ENCODE measurements at regions not wholly inside any gene's neighbourhood (a gene's known extent, or its start where the extent isn't known, plus 50 kb on each side); places are given as distances from the start of the nearest gene placed in this dataset.

- H2BK12ac ChIP-seq (ENCODE audit: low read depth, low read length), result no peak overlapping the region
- H2AFZ ChIP-seq (ENCODE audit: low read length), result peak overlapping the region; percentile 48; the same call in 1 of the 2 replicates
- H3K18ac ChIP-seq (ENCODE audit: extremely low read depth, low read length), result no peak overlapping the region; the same call in 1 of the 2 replicates
- H3K4ac ChIP-seq (replicated peaks; ENCODE audit: insufficient read length, low read depth, low read length), result no peak overlapping the region
- H3K36me3 ChIP-seq (ENCODE audit: control insufficient read depth in 2 of 4, insufficient read depth in 4 of 4, low read length in 3 of 4), result no peaks in the 10 kb centered on the region
- H3K4me1 ChIP-seq (replicated peaks in 1 of 4; ENCODE audit: control insufficient read depth in 3 of 4, insufficient read depth in 4 of 4, low read length in 3 of 4), result no peaks in the 10 kb centered on the region
- no peak overlapping the region for H4K91ac ChIP-seq (replicated peaks; ENCODE audit: insufficient read length, low read length)
- ChIA-PET POLR2A (ENCODE audit: partially characterized antibody) (interaction anchor here (1.4 kb wide), 1 partner anchor 64 kb away, joined by 3 read pairs; the partner anchor contains the start of gene EIF2S2), CTCF (ENCODE audit: partially characterized antibody) (interaction anchor here (1.2 to 1.5 kb wide), 3 partner anchors 7 to 79 kb away, joined by 3 to 4 read pairs (median 4); no protein-coding TSS in a partner anchor)
- no peak overlapping the region for H4K8ac ChIP-seq (ENCODE audit: extremely low read depth, insufficient read depth, low read length)
- H2AK5ac ChIP-seq (ENCODE audit: low read depth, low read length), result no peak overlapping the region
- no peak for TF ChIP-seq CHD1 (IDR thresholded peaks at IDR 0.05; ENCODE audit: low read depth, low read length)
- TF ChIP-seq BRCA1 (IDR thresholded peaks at IDR 0.05; ENCODE audit: low read depth, low read length), result no peak
- TF ChIP-seq HDAC2 (IDR thresholded peaks at IDR 0.05; ENCODE audit: borderline replicate concordance in 1 of 2, low read depth in 2 of 2, low read length in 2 of 2), result no peak
- no peak for TF ChIP-seq TAF7 (optimal IDR thresholded peaks at IDR 0.05; ENCODE audit: borderline replicate concordance, low read depth, low read length)
- no peak for TF ChIP-seq CBX8 (IDR thresholded peaks at IDR 0.05; ENCODE audit: borderline replicate concordance, low read depth, low read length)
- TF ChIP-seq, protein P1, sequence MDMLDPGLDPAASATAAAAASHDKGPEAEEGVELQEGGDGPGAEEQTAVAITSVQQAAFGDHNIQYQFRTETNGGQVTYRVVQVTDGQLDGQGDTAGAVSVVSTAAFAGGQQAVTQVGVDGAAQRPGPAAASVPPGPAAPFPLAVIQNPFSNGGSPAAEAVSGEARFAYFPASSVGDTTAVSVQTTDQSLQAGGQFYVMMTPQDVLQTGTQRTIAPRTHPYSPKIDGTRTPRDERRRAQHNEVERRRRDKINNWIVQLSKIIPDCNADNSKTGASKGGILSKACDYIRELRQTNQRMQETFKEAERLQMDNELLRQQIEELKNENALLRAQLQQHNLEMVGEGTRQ (IDR thresholded peaks at IDR 0.05; ENCODE audit: low read length), result no peak
- no peak for TF ChIP-seq BACH1 (IDR thresholded peaks at IDR 0.05; ENCODE audit: low read length)
- no peak for TF ChIP-seq JUN (IDR thresholded peaks at IDR 0.05; ENCODE audit: low read depth, low read length)
- TF ChIP-seq GABPA (IDR thresholded peaks at IDR 0.05; ENCODE audit: borderline replicate concordance, insufficient read depth, low read length), result no peak
- H3K79me2 ChIP-seq (ENCODE audit: control insufficient read depth in 1 of 2, insufficient read depth in 2 of 2, low read length in 2 of 2), result no peaks in the 10 kb centered on the region
- H2BK120ac ChIP-seq (replicated peaks; ENCODE audit: low read depth, low read length), result no peak overlapping the region
- H3K79me1 ChIP-seq (ENCODE audit: low read depth, low read length), result no peaks in the 10 kb centered on the region
- no peaks in the 10 kb centered on the region for H3K27me3 ChIP-seq (replicated peaks in 1 of 4; ENCODE audit: control insufficient read depth in 3 of 4, extremely low read depth in 1 of 4, insufficient read depth in 3 of 4, low read length in 3 of 4)
- no peak overlapping the region for H4K5ac ChIP-seq (ENCODE audit: insufficient read length, low read depth, low read length)
- no peak overlapping the region for H3K14ac ChIP-seq (ENCODE audit: insufficient read length)
- WGBS, 2 experiments (ENCODE audit: extremely low coverage in 1 of 2, insufficient coverage in 1 of 2, insufficient read length in 1 of 2, insufficient replicate concordance in 2 of 2, low coverage in 1 of 2, low lambda C conversion rate in 2 of 2, missing lambda C conversion rate in 1 of 2), result 84% methylated on average over 3 of the region's 6 CpGs; no CpG with 5 or more reads in 1 of the 2 experiments
- FAIRE-seq, result no peak
- no peak overlapping the region for H3K23ac ChIP-seq (ENCODE audit: insufficient read length)
- no peak overlapping the region for H2BK5ac ChIP-seq (ENCODE audit: low read depth, low read length)
- no peak overlapping the region for H3K9ac ChIP-seq (replicated peaks in 1 of 4; ENCODE audit: extremely low read depth in 1 of 4, low read depth in 3 of 4, low read length in 3 of 4)
- no peak overlapping the region for H2BK20ac ChIP-seq (ENCODE audit: low read length)
- H3K4me3 ChIP-seq (ENCODE audit: extremely low read depth in 1 of 4, insufficient read depth in 2 of 4, low read depth in 3 of 4, low read length in 4 of 4), result no peak overlapping the region
- no peak overlapping the region for H3K4me2 ChIP-seq (ENCODE audit: insufficient read depth in 1 of 2, low read depth in 2 of 2, low read length in 2 of 2)
- no peaks in the 10 kb centered on the region for H4K20me1 ChIP-seq (replicated peaks in 1 of 2; ENCODE audit: control insufficient read depth in 1 of 2, insufficient read depth in 2 of 2, low read length in 2 of 2)
- H3K27ac ChIP-seq (ENCODE audit: low read depth, low read length), result no peak overlapping the region
- no peak overlapping the region for H3K56ac ChIP-seq (replicated peaks; ENCODE audit: insufficient read length, low read depth, low read length)
- H2BK15ac ChIP-seq (ENCODE audit: low read length), result no peak overlapping the region
- no peak for DNase-seq (ENCODE audit: low read depth in 1 of 2, low spot score in 2 of 2)
- no peaks in the 10 kb centered on the region for H3K9me3 ChIP-seq (ENCODE audit: insufficient read depth in 2 of 2, low read depth in 1 of 2, low read length in 1 of 2)
- H3K23me2 ChIP-seq (ENCODE audit: low read depth, low read length), result no peaks in the 10 kb centered on the region
Observed at GRCh38 chr20:34175879-34176278, 63.8 kb upstream of the EIF2S2 start.
